ENCODE measurements at regions not wholly inside any gene's neighbourhood (a gene's known extent, or its start where the extent isn't known, plus 50 kb on each side); places are given as distances from the start of the nearest gene placed in this dataset.
A peak's percentile ranks its signal among the peaks of the same experiment; 100 is the strongest.

- no peak for DNase-seq
- 54 to 84% (median 71%) methylated on average over 3 of the region's 3 CpGs for WGBS, 5 donors
- peaks cover 0 to 25% (median 3%) of the 10 kb centered on the region in 6 donors for H3K4me1 ChIP-seq
- no peak overlapping the region for H3K27ac ChIP-seq
- H3K9me3 ChIP-seq, result no peaks in the 10 kb centered on the region
- TF ChIP-seq POLR2A (IDR thresholded peaks at IDR 0.05) (no peak), CTCF (IDR thresholded peaks at IDR 0.05 in 8 of 11, conservative IDR thresholded peaks at IDR 0.05 in 3 of 11) (no peak), POLR2AphosphoS5 (IDR thresholded peaks at IDR 0.05) (peak in 1 of 3 donors; percentile 6)
- no peak overlapping the region for H3K4me3 ChIP-seq
- no peaks in the 10 kb centered on the region for H3K27me3 ChIP-seq (replicated peaks in 1 of 7)
- H3K36me3 ChIP-seq, result no peaks in the 10 kb centered on the region
- intact Hi-C loops (cut with DNase I; ENCODE audit: low total_unique reads), result loop anchor here (10.0 kb wide), 1 partner anchor 125 kb away; no protein-coding TSS in a partner anchor
Observed at GRCh38 chr4:38189445-38189844, 229.2 kb downstream of the PTTG2 start.

- H3K9me3 ChIP-seq, result peaks cover 0 to 10% (median 3%) of the 10 kb centered on the region in 8 donors
- DNase-seq, result no peak
- no peaks in the 10 kb centered on the region for H3K36me3 ChIP-seq
- H3K4me1 ChIP-seq, result peaks cover 0 to 25% (median 3%) of the 10 kb centered on the region in 6 donors
- peak overlapping the region in 4 of 8 donors; percentile 6 to 35 (median 14) for H3K27ac ChIP-seq
- H3K4me3 ChIP-seq, result no peak overlapping the region
- WGBS, 5 donors, result 57 to 70% (median 62%) methylated on average over 4 of the region's 4 CpGs
- no peak for TF ChIP-seq CTCF (IDR thresholded peaks at IDR 0.05 in 8 of 11, conservative IDR thresholded peaks at IDR 0.05 in 3 of 11)
- no peak for TF ChIP-seq POLR2AphosphoS5 (IDR thresholded peaks at IDR 0.05)
- no peak for TF ChIP-seq POLR2A (IDR thresholded peaks at IDR 0.05)
- no peaks in the 10 kb centered on the region for H3K27me3 ChIP-seq (replicated peaks in 1 of 7)
- intact Hi-C loops (cut with DNase I; ENCODE audit: low total_unique reads), result no loop called here
Observed at GRCh38 chr4:38190717-38191178, 230.6 kb downstream of the PTTG2 start.

GRCh38 chr4:38192516-38192915 lies 232.3 kb downstream of the PTTG2 start:
- Histone ChIP-seq H3K4me3 (no peak overlapping the region), H3K4me1 (peaks cover 0 to 25% (median 3%) of the 10 kb centered on the region in 6 donors), H3K9me3 (peaks cover 0 to 13% (median 4%) of the 10 kb centered on the region in 8 donors), H3K36me3 (no peaks in the 10 kb centered on the region), H3K27me3 (replicated peaks in 1 of 7) (no peaks in the 10 kb centered on the region), H3K27ac (no peak overlapping the region)
- 85 to 95% (median 90%) methylated on average over 3 of the region's 3 CpGs for WGBS, 5 donors
- intact Hi-C loops (cut with DNase I; ENCODE audit: low total_unique reads), result no loop called here
- no peak for DNase-seq
- TF ChIP-seq POLR2A (IDR thresholded peaks at IDR 0.05) (no peak), POLR2AphosphoS5 (IDR thresholded peaks at IDR 0.05) (no peak), CTCF (IDR thresholded peaks at IDR 0.05 in 8 of 11, conservative IDR thresholded peaks at IDR 0.05 in 3 of 11) (no peak)

DNA sequence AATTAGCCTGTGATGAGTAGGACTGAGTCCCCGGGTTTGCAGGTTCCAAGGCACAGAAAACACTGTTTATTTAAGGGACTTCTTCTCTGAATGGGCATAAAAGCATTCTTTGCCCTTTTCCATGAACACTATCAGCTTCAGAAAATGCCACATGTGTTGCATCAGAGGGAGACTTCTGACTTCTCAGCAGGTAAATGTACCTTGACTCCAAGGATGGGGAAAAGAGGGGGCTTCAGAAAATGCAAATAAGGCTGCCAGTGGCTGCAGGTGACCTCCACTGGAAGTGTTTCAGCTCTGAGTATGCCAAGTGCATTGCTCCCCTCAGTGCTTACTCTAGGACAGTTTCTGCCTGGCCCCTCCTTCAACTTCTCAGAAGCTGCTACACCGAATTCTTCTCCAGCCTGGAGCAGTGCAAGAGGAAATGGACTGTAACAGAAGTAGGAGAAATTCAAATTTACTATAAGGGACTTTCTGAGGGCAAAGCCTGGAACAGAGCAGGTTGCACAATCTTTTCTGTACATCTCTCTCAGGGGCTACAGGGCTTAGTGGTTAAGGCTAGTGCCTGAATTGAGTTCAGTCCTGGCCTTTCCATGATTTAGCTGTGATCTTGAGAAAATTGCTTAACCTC lies 233.2 kb downstream of the PTTG2 start:
- WGBS, 5 donors, result 58 to 73% (median 64%) methylated on average over 2 of the region's 2 CpGs
- Histone ChIP-seq H3K27me3 (replicated peaks in 1 of 7) (no peaks in the 10 kb centered on the region), H3K4me3 (no peak overlapping the region), H3K9me3 (peaks cover 0 to 13% (median 4%) of the 10 kb centered on the region in 8 donors), H3K27ac (no peak overlapping the region), H3K36me3 (no peaks in the 10 kb centered on the region), H3K4me1 (peaks cover 0 to 25% (median 3%) of the 10 kb centered on the region in 6 donors)
- intact Hi-C loops (cut with DNase I; ENCODE audit: low total_unique reads), result no loop called here
- DNase-seq, result no peak
- TF ChIP-seq CTCF (IDR thresholded peaks at IDR 0.05 in 8 of 11, conservative IDR thresholded peaks at IDR 0.05 in 3 of 11) (no peak), POLR2A (IDR thresholded peaks at IDR 0.05) (no peak), POLR2AphosphoS5 (IDR thresholded peaks at IDR 0.05) (no peak)

All from spleen (tissue), 11 donors.